ENCODE measurements at regions not wholly inside any gene's neighbourhood (a gene's known extent, or its start where the extent isn't known, plus 50 kb on each side); places are given as distances from the start of the nearest gene placed in this dataset.

GRCh38 chr4:18439311-18439710 lies 417.8 kb upstream of the LCORL start:
- WGBS (ENCODE audit: low lambda C conversion rate) = 0% methylated on average over 3 of the region's 3 CpGs
- H3K9me3 ChIP-seq (ENCODE audit: low read length) = no peaks in the 10 kb centered on the region; the same call in 1 of the 2 replicates
- intact Hi-C loops (cut with micrococcal nuclease; ENCODE audit: unreplicated experiment) (no loop called here), in situ Hi-C loops (cut with HindIII; ENCODE audit: extremely low pct_ligation_motif_present, low pct_unique_long_range_greater_than_20kb) (no loop called here)
- H2AFZ ChIP-seq (ENCODE audit: low read length) = no peak overlapping the region
- H3K27me3 ChIP-seq (ENCODE audit: control insufficient read depth in 1 of 2, insufficient read depth in 2 of 2, low read length in 2 of 2) = no peaks in the 10 kb centered on the region
- POLR2A ChIA-PET = no interaction called here
- H3K79me2 ChIP-seq (ENCODE audit: insufficient read depth, low read length) = no peaks in the 10 kb centered on the region
- no peak overlapping the region for H3K4me2 ChIP-seq (ENCODE audit: low read depth, low read length)
- no peak overlapping the region for H3K9ac ChIP-seq (ENCODE audit: insufficient read depth, low read depth, low read length)
- DNase-seq (ENCODE audit: low spot score) (no peak), FAIRE-seq (no peak), ATAC-seq (no peak)
- CTCF ChIA-PET (ENCODE audit: low intra/inter-chr PET ratio, low total read pairs) = no interaction called here
- no peak overlapping the region for H3K4me3 ChIP-seq (replicated peaks in 1 of 3; ENCODE audit: insufficient read depth in 1 of 3, low read depth in 2 of 3, low read length in 3 of 3)
- no peaks in the 10 kb centered on the region for H3K36me3 ChIP-seq (replicated peaks in 1 of 2; ENCODE audit: control insufficient read depth in 1 of 2, insufficient read depth in 2 of 2, low read length in 2 of 2)
- H3K4me1 ChIP-seq (ENCODE audit: insufficient read depth, low read length) = no peaks in the 10 kb centered on the region
- no peaks in the 10 kb centered on the region for H4K20me1 ChIP-seq (ENCODE audit: insufficient read depth, low read length)
- no peak for TF ChIP-seq ZZZ3 (CRISPR knock-in tag; IDR thresholded peaks at IDR 0.05; ENCODE audit: borderline replicate concordance)
- TF ChIP-seq ETS1 (CRISPR knock-in tag; IDR thresholded peaks at IDR 0.05) = no peak
- H3K27ac ChIP-seq (ENCODE audit: extremely low read length, insufficient read depth, low read length) = no peak overlapping the region
- no TSS peak for BruUV-seq (replicated peaks)

GRCh38 chr4:18435781-18436180 lies 414.2 kb upstream of the LCORL start:
- ChIA-PET CTCF (ENCODE audit: low intra/inter-chr PET ratio, low total read pairs) (no interaction called here), POLR2A (no interaction called here)
- FAIRE-seq = no peak
- TF ChIP-seq REL (CRISPR knock-in tag; conservative IDR thresholded peaks at IDR 0.05) (no peak), ZSCAN5A (CRISPR knock-in tag; IDR thresholded peaks at IDR 0.05; ENCODE audit: borderline replicate concordance) (no peak), FUBP1 (CRISPR knock-in tag; IDR thresholded peaks at IDR 0.05; ENCODE audit: borderline replicate concordance) (no peak)

More at GRCh38 chr4:18435781-18436180, 414.2 kb upstream of the LCORL start:
- intact Hi-C loops (cut with micrococcal nuclease; ENCODE audit: unreplicated experiment) = no loop called here
- in situ Hi-C loops (cut with HindIII; ENCODE audit: extremely low pct_ligation_motif_present, low pct_unique_long_range_greater_than_20kb) = no loop called here
- no peak overlapping the region for H3K4me3 ChIP-seq (replicated peaks in 1 of 3; ENCODE audit: insufficient read depth in 1 of 3, low read depth in 2 of 3, low read length in 3 of 3)
- H4K20me1 ChIP-seq (ENCODE audit: insufficient read depth, low read length) = no peaks in the 10 kb centered on the region
- H3K36me3 ChIP-seq (replicated peaks in 1 of 2; ENCODE audit: control insufficient read depth in 1 of 2, insufficient read depth in 2 of 2, low read length in 2 of 2) = no peaks in the 10 kb centered on the region
- H3K4me2 ChIP-seq (ENCODE audit: low read depth, low read length) = no peak overlapping the region
- no peaks in the 10 kb centered on the region for H3K9me3 ChIP-seq (ENCODE audit: low read length)
- H3K79me2 ChIP-seq (ENCODE audit: insufficient read depth, low read length) = no peaks in the 10 kb centered on the region
- no peak overlapping the region for H3K9ac ChIP-seq (ENCODE audit: insufficient read depth, low read depth, low read length)
- no peaks in the 10 kb centered on the region for H3K27me3 ChIP-seq (ENCODE audit: control insufficient read depth in 1 of 2, insufficient read depth in 2 of 2, low read length in 2 of 2)
- H2AFZ ChIP-seq (ENCODE audit: low read length) = no peak overlapping the region
- H3K4me1 ChIP-seq (ENCODE audit: insufficient read depth, low read length) = no peaks in the 10 kb centered on the region
- BruUV-seq (replicated peaks) = no TSS peak
- ATAC-seq = no peak
- no peak overlapping the region for H3K27ac ChIP-seq (ENCODE audit: extremely low read length, insufficient read depth, low read length)
- no peak for DNase-seq (ENCODE audit: low spot score)

Measured in HepG2 (cell line).